ENCODE measurements at regions not wholly inside any gene's neighbourhood (a gene's known extent, or its start where the extent isn't known, plus 50 kb on each side); places are given as distances from the start of the nearest gene placed in this dataset.

DNA sequence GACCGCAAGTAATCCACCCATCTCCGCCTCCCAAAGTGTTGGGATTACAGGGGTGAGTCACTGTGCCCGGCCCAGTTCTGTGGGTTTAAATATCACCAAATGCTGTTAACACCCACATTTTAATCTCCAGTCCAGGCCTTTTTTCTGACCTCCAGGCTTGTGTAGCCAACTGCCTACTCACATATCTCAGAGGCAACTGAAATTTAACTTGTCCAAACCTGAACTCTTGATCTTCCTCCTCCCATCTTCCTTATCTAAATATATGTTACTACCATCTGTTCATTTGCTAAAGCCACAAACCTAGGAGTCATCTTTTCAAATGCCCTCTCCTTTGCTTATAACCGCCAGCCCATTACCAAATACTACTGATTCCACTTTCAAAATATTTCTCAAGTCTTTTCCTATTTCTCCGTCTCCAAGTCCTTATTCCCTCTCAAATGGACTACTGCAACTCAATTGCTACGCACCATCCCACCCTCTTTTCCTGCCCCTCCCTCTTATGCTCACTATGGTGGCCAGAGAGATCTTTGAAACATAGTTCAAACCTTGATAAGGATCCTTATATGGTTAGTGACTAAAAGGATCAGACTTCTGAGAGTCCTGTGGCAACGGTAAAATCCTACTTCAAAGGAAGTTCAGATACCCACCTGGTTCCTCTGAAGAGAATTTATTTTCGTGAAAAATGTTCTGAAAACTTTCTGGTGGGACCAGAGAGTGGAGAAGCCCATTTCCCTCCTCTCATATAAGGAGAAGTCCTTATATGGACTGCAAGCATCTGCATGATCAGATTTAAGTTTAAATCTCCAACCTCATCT is 78.5 kb upstream of the CDC42BPA start:
- TF ChIP-seq EZH2 (IDR thresholded peaks at IDR 0.05; ENCODE audit: insufficient read depth, poor library complexity, severe bottlenecking) (no peak), EZH2phosphoT487 (IDR thresholded peaks at IDR 0.05; ENCODE audit: insufficient read depth, low read depth) (no peak)
